ENCODE measurements at regions not wholly inside any gene's neighbourhood (a gene's known extent, or its start where the extent isn't known, plus 50 kb on each side); places are given as distances from the start of the nearest gene placed in this dataset.
"Not testable (repeated sequence)": the region's sequence is repeated elsewhere in the genome, so short reads cannot be mapped to it uniquely, and the experiment has no call there.

- no peak for DNase-seq
- H3K9me3 Mint-ChIP-seq, result peaks cover 0 to 10% (median 2%) of the 10 kb centered on the region in 6 donors
- H3K4me1 Mint-ChIP-seq, result peaks cover 37 to 42% of the 10 kb centered on the region in 2 donors
- H3K36me3 Mint-ChIP-seq, result peaks cover 0 to 10% (median 7%) of the 10 kb centered on the region in 3 donors
- H3K27me3 Mint-ChIP-seq (ENCODE audit: low read depth in 3 of 3), result peaks cover 7 to 22% (median 8%) of the 10 kb centered on the region in 3 donors
- H3K27ac Mint-ChIP-seq, result no peak overlapping the region
- H3K4me3 Mint-ChIP-seq, result peak overlapping the region; percentile 41 to 66 (median 54)
These were observed 70.6 kb downstream of the FOXL3 start for GRCh38 chr7:360454-361100.

GRCh38 chr7:361182-361581, 71.2 kb downstream of the FOXL3 start:
- H3K27me3 Mint-ChIP-seq (ENCODE audit: low read depth in 3 of 3), result peaks cover 8 to 26% (median 9%) of the 10 kb centered on the region in 3 donors
- H3K9me3 Mint-ChIP-seq, H3K36me3 Mint-ChIP-seq, DNase-seq, H3K27ac Mint-ChIP-seq: not testable (repeated sequence)
- peak overlapping the region in 2 of 5 donors; percentile 18 for H3K4me3 Mint-ChIP-seq
- H3K4me1 Mint-ChIP-seq, result peaks cover 41 to 48% of the 10 kb centered on the region in 2 donors

- peaks cover 0 to 10% (median 2%) of the 10 kb centered on the region in 6 donors for H3K9me3 Mint-ChIP-seq
- H3K4me3 Mint-ChIP-seq, result peak overlapping the region; percentile 76 to 90 (median 86)
- peak overlapping the region; percentile 2 to 86 (median 76) for H3K27ac Mint-ChIP-seq
- H3K36me3 Mint-ChIP-seq, result peaks cover 0 to 10% (median 7%) of the 10 kb centered on the region in 3 donors
- peaks cover 46 to 54% of the 10 kb centered on the region in 2 donors for H3K4me1 Mint-ChIP-seq
- peaks cover 9 to 27% (median 12%) of the 10 kb centered on the region in 3 donors for H3K27me3 Mint-ChIP-seq (ENCODE audit: low read depth in 3 of 3)
- DNase-seq, result no peak
These were observed 71.9 kb downstream of the FOXL3 start for GRCh38 chr7:361680-362401.

GRCh38 chr7:362402-363096, 72.6 kb downstream of the FOXL3 start:
- Mint-ChIP-seq H3K27me3 (ENCODE audit: low read depth in 3 of 3) (peaks cover 9 to 27% (median 12%) of the 10 kb centered on the region in 3 donors), H3K27ac (peak overlapping the region; percentile 2 to 86 (median 76))
- DNase-seq, result peak; percentile 21 to 27 (median 22)

GRCh38 chr7:363626-364025, 73.7 kb downstream of the FOXL3 start:
- H3K4me1 Mint-ChIP-seq, result peaks cover 46 to 54% of the 10 kb centered on the region in 2 donors
- H3K36me3 Mint-ChIP-seq, result peaks cover 0 to 10% (median 7%) of the 10 kb centered on the region in 3 donors
- H3K27me3 Mint-ChIP-seq (ENCODE audit: low read depth in 3 of 3), result peaks cover 9 to 25% (median 12%) of the 10 kb centered on the region in 3 donors
- H3K9me3 Mint-ChIP-seq, result peaks cover 0 to 10% (median 2%) of the 10 kb centered on the region in 6 donors
- H3K4me3 Mint-ChIP-seq, result peak overlapping the region in 3 of 5 donors; percentile 26 to 76 (median 40)
- DNase-seq, result no peak
- H3K27ac Mint-ChIP-seq, result no peak overlapping the region

More at GRCh38 chr7:362402-363096, 72.6 kb downstream of the FOXL3 start:
- peaks cover 0 to 10% (median 2%) of the 10 kb centered on the region in 6 donors for H3K9me3 Mint-ChIP-seq
- peaks cover 0 to 10% (median 7%) of the 10 kb centered on the region in 3 donors for H3K36me3 Mint-ChIP-seq
- H3K4me1 Mint-ChIP-seq, result peaks cover 46 to 54% of the 10 kb centered on the region in 2 donors
- peak overlapping the region; percentile 76 to 90 (median 86) for H3K4me3 Mint-ChIP-seq

GRCh38 chr7:364536-364935, 74.6 kb downstream of the FOXL3 start:
- no peak for DNase-seq
- peaks cover 46 to 54% of the 10 kb centered on the region in 2 donors for H3K4me1 Mint-ChIP-seq
- peaks cover 0 to 10% (median 2%) of the 10 kb centered on the region in 6 donors for H3K9me3 Mint-ChIP-seq
- H3K27me3 Mint-ChIP-seq (ENCODE audit: low read depth in 3 of 3), result peaks cover 9 to 25% (median 10%) of the 10 kb centered on the region in 3 donors
- peak overlapping the region in 1 of 5 donors; percentile 17 for H3K4me3 Mint-ChIP-seq
- peaks cover 0 to 10% (median 7%) of the 10 kb centered on the region in 3 donors for H3K36me3 Mint-ChIP-seq
- no peak overlapping the region for H3K27ac Mint-ChIP-seq

- H3K4me1 Mint-ChIP-seq, result peaks cover 43 to 48% of the 10 kb centered on the region in 2 donors
- DNase-seq, result no peak
- H3K27ac Mint-ChIP-seq, result no peak overlapping the region
- H3K4me3 Mint-ChIP-seq, result no peak overlapping the region
- peaks cover 7 to 20% (median 10%) of the 10 kb centered on the region in 3 donors for H3K27me3 Mint-ChIP-seq (ENCODE audit: low read depth in 3 of 3)
- peaks cover 0 to 10% (median 7%) of the 10 kb centered on the region in 3 donors for H3K36me3 Mint-ChIP-seq
- H3K9me3 Mint-ChIP-seq, result peaks cover 0 to 10% (median 2%) of the 10 kb centered on the region in 6 donors
These were observed 75.6 kb downstream of the FOXL3 start for GRCh38 chr7:365593-365992.

- peaks cover 5 to 17% (median 10%) of the 10 kb centered on the region in 3 donors for H3K27me3 Mint-ChIP-seq (ENCODE audit: low read depth in 3 of 3)
- peak overlapping the region in 1 of 6 donors; percentile 31 for H3K27ac Mint-ChIP-seq
- no peak for DNase-seq
- peak overlapping the region in 3 of 5 donors; percentile 5 to 36 (median 33) for H3K4me3 Mint-ChIP-seq
- H3K36me3 Mint-ChIP-seq, result peaks cover 0 to 10% (median 7%) of the 10 kb centered on the region in 3 donors
- peaks cover 38 to 43% of the 10 kb centered on the region in 2 donors for H3K4me1 Mint-ChIP-seq
- H3K9me3 Mint-ChIP-seq, result peaks cover 0 to 7% (median 2%) of the 10 kb centered on the region in 6 donors
These were observed 76.3 kb downstream of the FOXL3 start for GRCh38 chr7:366161-366803.

- no peak for DNase-seq
- no peak overlapping the region for H3K4me3 Mint-ChIP-seq
These were observed 77.5 kb downstream of the FOXL3 start for GRCh38 chr7:367351-367901.

GRCh38 chr7:368651-369475, 78.9 kb downstream of the FOXL3 start:
- peaks cover 2 to 7% (median 4%) of the 10 kb centered on the region in 3 donors for H3K27me3 Mint-ChIP-seq (ENCODE audit: low read depth in 3 of 3)
- no peaks in the 10 kb centered on the region for H3K9me3 Mint-ChIP-seq
- H3K4me1 Mint-ChIP-seq, result peaks cover 17 to 21% of the 10 kb centered on the region in 2 donors
- H3K27ac Mint-ChIP-seq, result no peak overlapping the region
- H3K4me3 Mint-ChIP-seq, result no peak overlapping the region
- H3K36me3 Mint-ChIP-seq, result no peaks in the 10 kb centered on the region
- no peak for DNase-seq

More at GRCh38 chr7:367351-367901, 77.5 kb downstream of the FOXL3 start:
- peaks cover 2 to 11% (median 4%) of the 10 kb centered on the region in 3 donors for H3K27me3 Mint-ChIP-seq (ENCODE audit: low read depth in 3 of 3)
- H3K9me3 Mint-ChIP-seq, result peaks cover 0 to 6% (median 0%) of the 10 kb centered on the region in 6 donors
- no peak overlapping the region for H3K27ac Mint-ChIP-seq
- peaks cover 31 to 34% of the 10 kb centered on the region in 2 donors for H3K4me1 Mint-ChIP-seq
- peaks cover 0 to 1% (median 1%) of the 10 kb centered on the region in 3 donors for H3K36me3 Mint-ChIP-seq

- no peak overlapping the region for H3K4me3 Mint-ChIP-seq
- DNase-seq, result no peak
- no peaks in the 10 kb centered on the region for H3K36me3 Mint-ChIP-seq
- H3K27me3 Mint-ChIP-seq (ENCODE audit: low read depth in 3 of 3), result peaks cover 2 to 7% (median 4%) of the 10 kb centered on the region in 3 donors
- peaks cover 11 to 15% of the 10 kb centered on the region in 2 donors for H3K4me1 Mint-ChIP-seq
- H3K27ac Mint-ChIP-seq, result no peak overlapping the region
- no peaks in the 10 kb centered on the region for H3K9me3 Mint-ChIP-seq
These were observed 79.7 kb downstream of the FOXL3 start for GRCh38 chr7:369476-370258.

Data from immature natural killer cell (primary cell).